ENCODE measurements at regions not wholly inside any gene's neighbourhood (a gene's known extent, or its start where the extent isn't known, plus 50 kb on each side); places are given as distances from the start of the nearest gene placed in this dataset.

- H3K27me3 Mint-ChIP-seq (ENCODE audit: low read depth) = peaks cover 2% of the 10 kb centered on the region; the same call in 1 of the 2 replicates
- ATAC-seq = no peak
Measured at GRCh38 chr13:111564606-111565005, 244.2 kb downstream of the TEX29 start.

More at GRCh38 chr13:111564606-111565005, 244.2 kb downstream of the TEX29 start:
- DNase-seq (ENCODE audit: low spot score) = no peak
- Mint-ChIP-seq H3K36me3 (peaks cover 15% of the 10 kb centered on the region), H3K4me3 (no peak overlapping the region), H3K27ac (no peak overlapping the region), H3K4me1 (no peaks in the 10 kb centered on the region), H3K9me3 (peaks cover 18% of the 10 kb centered on the region)
- no peak for TF ChIP-seq HMGA2 (CRISPR knock-in tag; IDR thresholded peaks at IDR 0.05)
- TF ChIP-seq HMGXB4 (CRISPR knock-in tag; IDR thresholded peaks at IDR 0.05) = no peak
- TF ChIP-seq CDX4 (CRISPR knock-in tag; IDR thresholded peaks at IDR 0.05; ENCODE audit: borderline replicate concordance) = no peak
- no peak for TF ChIP-seq ZNF396 (CRISPR knock-in tag; IDR thresholded peaks at IDR 0.05; ENCODE audit: borderline replicate concordance)
- TF ChIP-seq OVOL2 (CRISPR knock-in tag; IDR thresholded peaks at IDR 0.05; ENCODE audit: borderline replicate concordance) = no peak
- no peak for TF ChIP-seq ZSCAN18 (CRISPR knock-in tag; IDR thresholded peaks at IDR 0.05)
- no peak for TF ChIP-seq SMAD4 (CRISPR knock-in tag; IDR thresholded peaks at IDR 0.05)
- no peak for TF ChIP-seq IRF2 (CRISPR knock-in tag; IDR thresholded peaks at IDR 0.05; ENCODE audit: borderline replicate concordance, low read depth)
- TF ChIP-seq IRF1 (CRISPR knock-in tag; IDR thresholded peaks at IDR 0.05) = no peak
- no peak for TF ChIP-seq AR (CRISPR knock-in tag; IDR thresholded peaks at IDR 0.05)
- TF ChIP-seq E2F5 (CRISPR knock-in tag; IDR thresholded peaks at IDR 0.05) = no peak
- ChIA-PET POLR2A (no interaction called here), CTCF (interaction anchor here (1.2 kb wide), 1 partner anchor 136 kb away, joined by 3 read pairs; no protein-coding TSS in a partner anchor)

All from WTC11 (cell line).